ENCODE measurements at regions not wholly inside any gene's neighbourhood (a gene's known extent, or its start where the extent isn't known, plus 50 kb on each side); places are given as distances from the start of the nearest gene placed in this dataset.

- H3K4me1 Mint-ChIP-seq (ENCODE audit: unreplicated experiment), result no peaks in the 10 kb centered on the region
- no peak for DNase-seq (ENCODE audit: low spot score)
- H3K36me3 Mint-ChIP-seq (ENCODE audit: low read depth, unreplicated experiment), result no peaks in the 10 kb centered on the region
- H3K4me3 Mint-ChIP-seq (ENCODE audit: unreplicated experiment), result no peak overlapping the region
- no peak for TF ChIP-seq CTCF (IDR thresholded peaks at IDR 0.05; ENCODE audit: unreplicated experiment)
- no peak overlapping the region for H3K27ac Mint-ChIP-seq (ENCODE audit: unreplicated experiment)
- peaks cover 1% of the 10 kb centered on the region for H3K27me3 Mint-ChIP-seq (ENCODE audit: unreplicated experiment)
- H3K9me3 Mint-ChIP-seq (ENCODE audit: unreplicated experiment), result no peaks in the 10 kb centered on the region
These were observed 597.1 kb upstream of the PRMT6 start for GRCh38 chr1:106459418-106459817.

GRCh38 chr1:106465666-106466065, 590.8 kb upstream of the PRMT6 start:
- Mint-ChIP-seq H3K36me3 (ENCODE audit: low read depth, unreplicated experiment) (no peaks in the 10 kb centered on the region), H3K9me3 (ENCODE audit: unreplicated experiment) (no peaks in the 10 kb centered on the region), H3K27me3 (ENCODE audit: unreplicated experiment) (peaks cover 3% of the 10 kb centered on the region), H3K4me1 (ENCODE audit: unreplicated experiment) (no peaks in the 10 kb centered on the region), H3K27ac (ENCODE audit: unreplicated experiment) (no peak overlapping the region), H3K4me3 (ENCODE audit: unreplicated experiment) (no peak overlapping the region)
- TF ChIP-seq CTCF (IDR thresholded peaks at IDR 0.05; ENCODE audit: unreplicated experiment), result no peak
- no peak for DNase-seq (ENCODE audit: low spot score)

GRCh38 chr1:106480629-106481028, 575.8 kb upstream of the PRMT6 start:
- H3K4me3 Mint-ChIP-seq (ENCODE audit: unreplicated experiment), result no peak overlapping the region
- H3K27me3 Mint-ChIP-seq (ENCODE audit: unreplicated experiment), result no peaks in the 10 kb centered on the region
- peaks cover 7% of the 10 kb centered on the region for H3K9me3 Mint-ChIP-seq (ENCODE audit: unreplicated experiment)

GRCh38 chr1:106492880-106493279, 563.6 kb upstream of the PRMT6 start:
- no peaks in the 10 kb centered on the region for H3K9me3 Mint-ChIP-seq (ENCODE audit: unreplicated experiment)
- H3K27me3 Mint-ChIP-seq (ENCODE audit: unreplicated experiment), result no peaks in the 10 kb centered on the region
- no peak for TF ChIP-seq CTCF (IDR thresholded peaks at IDR 0.05; ENCODE audit: unreplicated experiment)

More at GRCh38 chr1:106480629-106481028, 575.8 kb upstream of the PRMT6 start:
- Mint-ChIP-seq H3K4me1 (ENCODE audit: unreplicated experiment) (no peaks in the 10 kb centered on the region), H3K36me3 (ENCODE audit: low read depth, unreplicated experiment) (no peaks in the 10 kb centered on the region), H3K27ac (ENCODE audit: unreplicated experiment) (no peak overlapping the region)
- no peak for TF ChIP-seq CTCF (IDR thresholded peaks at IDR 0.05; ENCODE audit: unreplicated experiment)
- DNase-seq (ENCODE audit: low spot score), result no peak

GRCh38 chr1:106494646-106495045, 561.8 kb upstream of the PRMT6 start:
- no peak for TF ChIP-seq CTCF (IDR thresholded peaks at IDR 0.05; ENCODE audit: unreplicated experiment)
- H3K4me1 Mint-ChIP-seq (ENCODE audit: unreplicated experiment), result no peaks in the 10 kb centered on the region

More at GRCh38 chr1:106492880-106493279, 563.6 kb upstream of the PRMT6 start:
- no peaks in the 10 kb centered on the region for H3K4me1 Mint-ChIP-seq (ENCODE audit: unreplicated experiment)
- no peak overlapping the region for H3K4me3 Mint-ChIP-seq (ENCODE audit: unreplicated experiment)
- no peak for DNase-seq (ENCODE audit: low spot score)
- no peaks in the 10 kb centered on the region for H3K36me3 Mint-ChIP-seq (ENCODE audit: low read depth, unreplicated experiment)
- H3K27ac Mint-ChIP-seq (ENCODE audit: unreplicated experiment), result no peak overlapping the region

More at GRCh38 chr1:106494646-106495045, 561.8 kb upstream of the PRMT6 start:
- H3K27me3 Mint-ChIP-seq (ENCODE audit: unreplicated experiment), result no peaks in the 10 kb centered on the region
- H3K27ac Mint-ChIP-seq (ENCODE audit: unreplicated experiment), result no peak overlapping the region
- no peaks in the 10 kb centered on the region for H3K9me3 Mint-ChIP-seq (ENCODE audit: unreplicated experiment)
- no peak overlapping the region for H3K4me3 Mint-ChIP-seq (ENCODE audit: unreplicated experiment)
- no peak for DNase-seq (ENCODE audit: low spot score)
- H3K36me3 Mint-ChIP-seq (ENCODE audit: low read depth, unreplicated experiment), result no peaks in the 10 kb centered on the region
